GM13976 (cell line): ENCODE measurements at regions not wholly inside any gene's neighbourhood (a gene's known extent, or its start where the extent isn't known, plus 50 kb on each side); places are given as distances from the start of the nearest gene placed in this dataset.

Source experiments
- DNase-seq: peaks from one replicate; pipeline ENCODE4 v3.0.0; 2012; ENCODE audit warnings: low spot score
- CTCF ChIP-seq: IDR thresholded peaks from 2 replicates; pipeline ENCODE4 v1.5.1; 2012; ENCODE audit warnings: borderline replicate concordance, mild to moderate bottlenecking; ENCODE audit not compliant: insufficient read depth; ENCODE audit errors: extremely low read depth, missing control alignments, control extremely low read depth
- in situ Hi-C: fragments of 300-500 bp; cut with MboI; formaldehyde crosslinking; loops from one replicate; pipeline ENCODE4 v1.12.0; 2022; ENCODE audit warnings: low sequenced_read_pairs, mixed read lengths, inconsistent platforms; ENCODE audit not compliant: unreplicated experiment

- in situ Hi-C loops: no loop called here
- TF ChIP-seq CTCF: no peak
- no peak for DNase-seq
Observed at GRCh38 chr11:25520459-25520858, 811.5 kb upstream of the ANO3 start.

- in situ Hi-C loops: no loop called here
Observed at GRCh38 chr11:25527841-25528240, 804.1 kb upstream of the ANO3 start.

GRCh38 chr11:25529572-25529971 lies 802.4 kb upstream of the ANO3 start:
- no peak for DNase-seq
- TF ChIP-seq CTCF: no peak
- in situ Hi-C loops: no loop called here

More at GRCh38 chr11:25527841-25528240, 804.1 kb upstream of the ANO3 start:
- no peak for TF ChIP-seq CTCF
- no peak for DNase-seq

GRCh38 chr11:25535467-25536272 lies 796.3 kb upstream of the ANO3 start:
- DNase-seq: no peak
- no peak for TF ChIP-seq CTCF
- in situ Hi-C loops: no loop called here

GRCh38 chr11:25536289-25536688 lies 795.6 kb upstream of the ANO3 start:
- in situ Hi-C loops: no loop called here
- DNase-seq: no peak
- TF ChIP-seq CTCF: no peak

GRCh38 chr11:25537393-25537792 lies 794.5 kb upstream of the ANO3 start:
- in situ Hi-C loops: no loop called here
- DNase-seq: no peak
- TF ChIP-seq CTCF: no peak
